ENCODE measurements at regions not wholly inside any gene's neighbourhood (a gene's known extent, or its start where the extent isn't known, plus 50 kb on each side); places are given as distances from the start of the nearest gene placed in this dataset.

DNA sequence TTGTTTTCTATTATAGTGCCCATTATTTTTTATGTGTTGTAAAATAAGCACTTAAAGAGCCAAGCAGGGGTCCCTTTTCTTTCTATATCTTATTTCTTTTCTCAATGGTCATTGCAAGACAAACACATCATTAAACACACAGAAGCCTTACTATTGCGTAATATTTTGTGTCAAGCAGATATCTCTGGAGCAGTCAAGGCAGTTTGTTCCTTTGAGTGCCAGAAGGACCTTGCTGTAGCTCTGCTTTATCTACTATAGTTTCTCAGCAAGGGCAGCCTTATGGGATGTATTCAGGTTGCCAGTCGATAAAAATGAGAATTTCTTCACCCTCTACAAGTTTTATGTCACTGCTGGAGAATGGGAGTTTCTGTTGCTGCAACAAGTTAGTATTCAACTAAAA lies 319.3 kb downstream of the TDRD3 start:
- Mint-ChIP-seq H3K9me3 (peaks cover 3% of the 10 kb centered on the region), H3K4me1 (no peaks in the 10 kb centered on the region), H3K4me3 (no peak overlapping the region), H3K27ac (no peak overlapping the region), H3K36me3 (ENCODE audit: low read depth) (no peaks in the 10 kb centered on the region), H3K27me3 (no peaks in the 10 kb centered on the region)
- intact Hi-C loops (cut with micrococcal nuclease) = no loop called here
- DNase-seq = no peak

GRCh38 chr13:60707878-60708277 lies 310.9 kb downstream of the TDRD3 start:
- Mint-ChIP-seq H3K4me3 (no peak overlapping the region), H3K4me1 (no peaks in the 10 kb centered on the region), H3K27ac (no peak overlapping the region), H3K9me3 (no peaks in the 10 kb centered on the region), H3K36me3 (ENCODE audit: low read depth) (no peaks in the 10 kb centered on the region), H3K27me3 (no peaks in the 10 kb centered on the region)
- no peak for DNase-seq
- intact Hi-C loops (cut with micrococcal nuclease) = no loop called here

DNA sequence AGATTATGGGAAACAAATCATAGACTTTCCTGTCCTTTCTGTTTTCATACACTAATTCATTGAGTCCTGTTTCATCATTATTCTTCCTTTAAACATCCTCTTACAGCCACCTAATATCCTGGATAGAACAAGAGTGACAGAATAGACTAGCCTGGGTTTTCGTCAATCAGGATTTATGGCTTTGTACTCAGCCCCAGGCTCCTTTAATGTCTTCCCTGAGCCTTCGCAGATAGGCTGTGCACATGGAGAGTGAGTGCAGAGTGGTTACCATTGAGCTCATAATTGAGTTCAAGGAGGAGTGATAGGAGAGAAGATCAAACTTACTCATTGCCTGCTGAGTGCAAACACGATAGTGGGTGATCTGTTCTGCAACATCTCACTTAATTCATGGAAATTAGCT lies 304.9 kb downstream of the TDRD3 start:
- H3K36me3 Mint-ChIP-seq (ENCODE audit: low read depth) = no peaks in the 10 kb centered on the region
- no peak for DNase-seq
- H3K4me1 Mint-ChIP-seq = no peaks in the 10 kb centered on the region
- no peaks in the 10 kb centered on the region for H3K9me3 Mint-ChIP-seq
- H3K4me3 Mint-ChIP-seq = no peak overlapping the region
- no peaks in the 10 kb centered on the region for H3K27me3 Mint-ChIP-seq
- H3K27ac Mint-ChIP-seq = no peak overlapping the region
- intact Hi-C loops (cut with micrococcal nuclease) = no loop called here

DNA sequence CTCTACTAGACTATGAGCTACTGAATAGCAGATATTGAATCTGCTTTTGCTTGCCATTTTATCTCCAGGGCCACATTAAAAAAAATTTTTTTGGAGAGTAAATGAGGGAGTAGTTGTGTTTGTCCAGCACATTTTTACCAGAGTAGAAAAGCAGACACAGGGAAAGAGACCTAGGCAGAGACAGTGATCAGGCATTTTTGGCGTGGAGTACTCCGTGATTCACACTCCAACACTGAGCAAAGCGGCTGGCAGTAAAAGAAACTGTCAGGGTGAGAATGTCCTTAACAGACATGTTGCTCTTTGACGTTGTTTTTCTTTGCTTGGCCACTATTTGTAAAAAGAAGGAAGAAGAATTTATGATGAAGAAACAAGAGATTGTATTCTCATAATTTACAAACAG lies 304.0 kb downstream of the TDRD3 start:
- Mint-ChIP-seq H3K4me3 (no peak overlapping the region), H3K4me1 (no peaks in the 10 kb centered on the region), H3K27ac (no peak overlapping the region), H3K9me3 (no peaks in the 10 kb centered on the region), H3K36me3 (ENCODE audit: low read depth) (no peaks in the 10 kb centered on the region), H3K27me3 (no peaks in the 10 kb centered on the region)
- DNase-seq = no peak
- intact Hi-C loops (cut with micrococcal nuclease) = no loop called here

DNA sequence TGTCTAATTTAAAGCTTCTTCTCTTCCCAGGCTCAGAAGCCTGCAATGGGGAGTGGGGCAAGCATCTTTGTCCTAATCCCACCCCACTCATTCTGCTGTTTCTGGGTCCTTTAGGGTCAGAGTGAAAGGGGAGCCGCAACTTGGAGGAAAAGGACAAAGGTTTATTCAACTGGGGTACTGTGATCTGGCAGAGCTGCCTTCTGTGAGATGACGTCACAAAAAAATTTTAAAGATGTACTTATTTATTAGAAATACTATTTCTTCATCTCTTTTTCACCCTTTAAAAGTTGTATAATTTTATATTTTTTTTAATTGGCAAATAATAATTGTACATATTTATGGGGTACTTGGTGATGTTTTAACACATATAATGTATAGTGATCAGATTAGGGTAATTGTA lies 302.6 kb downstream of the TDRD3 start:
- Mint-ChIP-seq H3K27me3 (no peaks in the 10 kb centered on the region), H3K9me3 (no peaks in the 10 kb centered on the region), H3K4me1 (no peaks in the 10 kb centered on the region), H3K4me3 (no peak overlapping the region), H3K36me3 (ENCODE audit: low read depth) (no peaks in the 10 kb centered on the region), H3K27ac (no peak overlapping the region)
- intact Hi-C loops (cut with micrococcal nuclease) = no loop called here
- no peak for DNase-seq

- no peaks in the 10 kb centered on the region for H3K27me3 Mint-ChIP-seq
- DNase-seq = no peak
- H3K27ac Mint-ChIP-seq = no peak overlapping the region
- no peak overlapping the region for H3K4me3 Mint-ChIP-seq
- no peaks in the 10 kb centered on the region for H3K9me3 Mint-ChIP-seq
- no peaks in the 10 kb centered on the region for H3K4me1 Mint-ChIP-seq
- H3K36me3 Mint-ChIP-seq (ENCODE audit: low read depth) = no peaks in the 10 kb centered on the region
- intact Hi-C loops (cut with micrococcal nuclease) = no loop called here
Observed at GRCh38 chr13:60696602-60697001, 299.6 kb downstream of the TDRD3 start.

- Mint-ChIP-seq H3K4me1 (no peaks in the 10 kb centered on the region), H3K9me3 (no peaks in the 10 kb centered on the region), H3K4me3 (no peak overlapping the region), H3K36me3 (ENCODE audit: low read depth) (no peaks in the 10 kb centered on the region), H3K27me3 (no peaks in the 10 kb centered on the region), H3K27ac (no peak overlapping the region)
- no peak for DNase-seq
- intact Hi-C loops (cut with micrococcal nuclease) = no loop called here
Observed at GRCh38 chr13:60691268-60691667, 294.2 kb downstream of the TDRD3 start.

GRCh38 chr13:60690604-60691003 lies 293.6 kb downstream of the TDRD3 start:
- intact Hi-C loops (cut with micrococcal nuclease) = no loop called here
- H3K4me3 Mint-ChIP-seq = no peak overlapping the region
- no peaks in the 10 kb centered on the region for H3K9me3 Mint-ChIP-seq
- no peak overlapping the region for H3K27ac Mint-ChIP-seq
- no peaks in the 10 kb centered on the region for H3K36me3 Mint-ChIP-seq (ENCODE audit: low read depth)
- DNase-seq = no peak
- no peaks in the 10 kb centered on the region for H3K4me1 Mint-ChIP-seq
- H3K27me3 Mint-ChIP-seq = no peaks in the 10 kb centered on the region

DNA sequence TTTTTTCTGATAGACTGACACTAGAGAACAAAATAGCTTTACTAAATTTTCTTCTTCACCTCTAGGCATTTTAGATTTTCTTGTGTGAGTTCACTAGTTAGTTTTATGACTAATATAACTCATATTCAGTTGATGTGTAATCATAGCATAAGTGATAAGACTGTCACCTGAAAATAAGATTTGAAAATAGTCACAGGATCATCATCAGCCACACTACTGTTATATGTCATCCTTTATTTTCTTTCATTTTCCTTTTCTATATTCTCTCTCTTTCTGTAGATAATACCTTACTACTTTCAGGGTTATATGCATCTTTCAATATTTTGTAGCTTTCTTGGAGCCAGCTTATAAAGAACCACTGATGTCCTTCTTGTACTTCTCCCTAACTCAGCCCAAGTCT lies 292.6 kb downstream of the TDRD3 start:
- intact Hi-C loops (cut with micrococcal nuclease) = no loop called here
- Mint-ChIP-seq H3K4me1 (no peaks in the 10 kb centered on the region), H3K4me3 (no peak overlapping the region), H3K9me3 (no peaks in the 10 kb centered on the region), H3K27me3 (no peaks in the 10 kb centered on the region), H3K27ac (no peak overlapping the region), H3K36me3 (ENCODE audit: low read depth) (no peaks in the 10 kb centered on the region)
- no peak for DNase-seq

DNA sequence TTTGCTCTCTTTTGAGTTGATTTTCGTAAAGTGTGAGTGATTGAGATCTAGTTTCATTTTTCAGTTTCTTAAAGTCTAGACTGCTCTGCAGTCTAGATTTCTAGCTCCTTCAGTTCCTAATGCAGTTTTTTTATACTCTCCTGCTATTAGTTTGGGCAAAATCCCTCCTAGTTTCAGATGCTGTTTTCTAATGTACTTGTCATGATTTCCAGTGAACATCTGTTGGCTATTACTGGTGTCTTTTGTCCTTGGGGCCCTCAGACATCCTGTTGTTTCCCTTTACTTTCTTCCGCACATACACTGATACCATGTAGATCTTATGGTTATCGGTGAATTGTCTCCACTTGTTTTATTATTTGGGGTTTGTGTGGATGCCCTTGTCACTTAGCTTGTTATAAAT lies 292.1 kb downstream of the TDRD3 start:
- no peak overlapping the region for H3K27ac Mint-ChIP-seq
- intact Hi-C loops (cut with micrococcal nuclease) = no loop called here

DNA sequence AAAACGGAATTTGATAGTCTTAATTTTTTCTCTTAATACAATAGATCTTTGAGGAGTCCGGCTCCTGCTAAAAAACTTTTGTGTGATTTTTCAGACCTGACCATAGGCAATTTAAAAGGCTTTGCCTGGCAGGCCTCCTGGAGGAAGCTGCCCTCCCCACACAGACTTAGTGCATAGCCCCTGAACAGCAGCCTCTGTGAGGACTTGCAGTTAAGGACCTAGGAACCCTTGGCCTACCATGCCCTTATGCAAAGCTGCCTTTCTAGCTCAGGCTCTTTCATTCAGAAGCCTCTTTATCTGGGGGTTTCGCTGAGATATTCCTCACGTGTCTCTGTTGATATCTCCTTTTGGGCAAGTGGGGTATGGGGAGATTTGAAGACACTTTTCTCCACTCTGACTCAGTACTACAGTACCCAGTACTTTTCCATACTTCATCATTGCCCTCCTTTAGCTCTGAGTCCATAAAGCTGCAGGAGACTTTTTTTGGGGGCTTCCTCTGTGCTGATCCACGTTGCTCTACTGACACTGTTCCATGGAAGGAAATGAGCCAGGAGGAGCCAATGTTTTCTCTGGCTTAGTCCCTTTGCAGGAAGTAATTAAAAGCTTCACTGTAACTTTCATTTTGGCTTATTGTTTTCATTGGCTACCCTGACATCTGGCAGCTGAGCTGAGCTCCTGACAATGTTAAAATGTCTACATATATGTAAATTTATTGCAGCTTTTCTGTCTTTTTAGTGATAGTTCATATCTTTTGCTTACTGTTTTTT lies 283.1 kb downstream of the TDRD3 start:
- Mint-ChIP-seq H3K27ac (no peak overlapping the region), H3K4me3 (no peak overlapping the region), H3K9me3 (no peaks in the 10 kb centered on the region), H3K27me3 (no peaks in the 10 kb centered on the region), H3K4me1 (no peaks in the 10 kb centered on the region), H3K36me3 (ENCODE audit: low read depth) (no peaks in the 10 kb centered on the region)
- intact Hi-C loops (cut with micrococcal nuclease) = no loop called here
- no peak for DNase-seq

More for the DNA sequence above, 292.1 kb downstream of the TDRD3 start:
- no peak overlapping the region for H3K4me3 Mint-ChIP-seq
- no peaks in the 10 kb centered on the region for H3K4me1 Mint-ChIP-seq
- no peaks in the 10 kb centered on the region for H3K27me3 Mint-ChIP-seq
- H3K9me3 Mint-ChIP-seq = no peaks in the 10 kb centered on the region
- H3K36me3 Mint-ChIP-seq (ENCODE audit: low read depth) = no peaks in the 10 kb centered on the region
- DNase-seq = no peak

DNA sequence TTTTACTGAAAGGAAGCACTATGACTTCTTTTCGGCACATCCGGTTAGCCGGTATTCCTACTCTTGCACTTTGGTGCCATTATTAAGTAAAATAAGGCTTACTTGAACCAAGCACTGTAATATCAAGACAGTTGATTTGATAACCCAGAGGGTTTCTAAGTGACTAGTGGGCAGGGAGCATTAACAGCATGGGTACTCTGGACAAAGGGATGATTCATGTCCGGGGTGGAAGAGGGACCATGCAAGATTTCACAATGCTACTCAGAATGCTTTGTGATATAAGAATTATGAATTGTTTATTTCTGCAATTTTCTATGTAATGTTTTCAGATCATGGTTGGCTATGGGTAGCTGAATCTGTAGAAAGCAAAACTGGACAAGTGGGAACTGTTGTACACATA lies 282.1 kb downstream of the TDRD3 start:
- no peaks in the 10 kb centered on the region for H3K27me3 Mint-ChIP-seq
- no peaks in the 10 kb centered on the region for H3K36me3 Mint-ChIP-seq (ENCODE audit: low read depth)
- no peak overlapping the region for H3K27ac Mint-ChIP-seq
- H3K4me3 Mint-ChIP-seq = no peak overlapping the region
- intact Hi-C loops (cut with micrococcal nuclease) = no loop called here
- H3K9me3 Mint-ChIP-seq = no peaks in the 10 kb centered on the region
- DNase-seq = no peak
- no peaks in the 10 kb centered on the region for H3K4me1 Mint-ChIP-seq

DNA sequence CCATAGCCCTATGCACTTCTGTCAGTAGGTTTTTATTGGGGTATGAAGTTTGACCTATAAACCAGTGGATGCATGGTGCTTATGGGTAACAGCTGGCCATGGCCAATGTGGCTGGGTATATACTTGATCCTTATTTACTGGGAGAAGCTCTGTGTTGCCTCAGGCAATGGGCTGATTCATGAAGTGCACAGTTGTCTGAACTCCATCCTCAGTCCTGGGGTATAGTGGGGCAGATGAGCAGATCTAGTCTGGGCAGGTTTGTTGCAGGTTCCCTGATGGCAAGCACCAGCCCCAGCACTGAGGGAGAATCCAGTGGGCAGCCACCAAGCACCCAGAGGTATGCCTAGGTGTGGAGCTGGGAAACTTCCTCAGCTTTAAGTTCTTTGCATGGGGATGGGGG lies 274.4 kb downstream of the TDRD3 start:
- no peaks in the 10 kb centered on the region for H3K4me1 Mint-ChIP-seq
- H3K36me3 Mint-ChIP-seq (ENCODE audit: low read depth) = no peaks in the 10 kb centered on the region
- H3K4me3 Mint-ChIP-seq = no peak overlapping the region
- no peaks in the 10 kb centered on the region for H3K27me3 Mint-ChIP-seq
- H3K27ac Mint-ChIP-seq = no peak overlapping the region
- no peak for DNase-seq
- intact Hi-C loops (cut with micrococcal nuclease) = no loop called here
- peaks cover 8% of the 10 kb centered on the region for H3K9me3 Mint-ChIP-seq

- no peaks in the 10 kb centered on the region for H3K27me3 Mint-ChIP-seq
- intact Hi-C loops (cut with micrococcal nuclease) = no loop called here
- peaks cover 10% of the 10 kb centered on the region for H3K9me3 Mint-ChIP-seq
- H3K4me3 Mint-ChIP-seq = no peak overlapping the region
- DNase-seq = no peak
- no peak overlapping the region for H3K27ac Mint-ChIP-seq
- no peaks in the 10 kb centered on the region for H3K4me1 Mint-ChIP-seq
- no peaks in the 10 kb centered on the region for H3K36me3 Mint-ChIP-seq (ENCODE audit: low read depth)
Observed at GRCh38 chr13:60663788-60664187, 266.8 kb downstream of the TDRD3 start.

- Mint-ChIP-seq H3K4me1 (no peaks in the 10 kb centered on the region), H3K9me3 (peaks cover 10% of the 10 kb centered on the region), H3K27me3 (no peaks in the 10 kb centered on the region), H3K36me3 (ENCODE audit: low read depth) (no peaks in the 10 kb centered on the region), H3K27ac (no peak overlapping the region), H3K4me3 (no peak overlapping the region)
- DNase-seq = no peak
- intact Hi-C loops (cut with micrococcal nuclease) = no loop called here
Observed at GRCh38 chr13:60662595-60662994, 265.6 kb downstream of the TDRD3 start.

All from activated CD4-positive, alpha-beta T cell treated with anti-CD3 and anti-CD28 coated beads, Interleukin-2, amount 10 ng/mL, durations not matched to agents 24 days and 14 days (primary cell).